GM19324 (cell line): ENCODE measurements at regions not wholly inside any gene's neighbourhood (a gene's known extent, or its start where the extent isn't known, plus 50 kb on each side); places are given as distances from the start of the nearest gene placed in this dataset.

Experiments used
- ATAC-seq: cut with Tn5 transposase; IDR thresholded peaks from one replicate; pipeline ENCODE4 v1.9.1; 2021; ENCODE audit warnings: mild to moderate bottlenecking, moderate library complexity; ENCODE audit not compliant: unreplicated experiment, low FRiP score

DNA sequence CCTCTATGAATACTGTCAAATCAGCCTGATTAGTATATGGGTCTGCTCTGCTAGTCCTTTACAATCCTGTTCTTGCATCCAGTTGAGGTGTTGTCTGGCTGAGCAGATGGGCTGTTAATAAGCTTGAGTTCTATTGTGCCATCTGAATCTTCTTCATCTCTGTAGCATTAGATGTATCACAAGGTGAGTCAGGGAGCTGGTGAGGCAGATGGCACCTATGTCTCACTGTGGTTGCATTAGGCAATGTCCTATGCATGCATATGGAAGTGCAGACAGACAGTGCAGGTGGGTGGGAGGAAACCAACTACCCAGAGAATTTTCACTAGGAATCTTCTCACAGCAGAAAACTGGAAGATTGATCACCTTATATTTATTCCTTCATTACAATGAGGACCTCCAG, 165.7 kb upstream of the STXBP6 start:
- ATAC-seq, result no peak

- no peak for ATAC-seq
Observed at GRCh38 chr14:25197885-25198284, 147.9 kb upstream of the STXBP6 start.

GRCh38 chr14:25180221-25180620, 130.3 kb upstream of the STXBP6 start:
- ATAC-seq, result no peak

- no peak for ATAC-seq
Observed at GRCh38 chr14:25178255-25178654, 128.3 kb upstream of the STXBP6 start.

- no peak for ATAC-seq
Observed at GRCh38 chr14:25150934-25151790, 101.2 kb upstream of the STXBP6 start.

- ATAC-seq, result no peak
Observed at GRCh38 chr14:25150401-25150800, 100.5 kb upstream of the STXBP6 start.

GRCh38 chr14:25140411-25140810, 90.5 kb upstream of the STXBP6 start:
- no peak for ATAC-seq

DNA sequence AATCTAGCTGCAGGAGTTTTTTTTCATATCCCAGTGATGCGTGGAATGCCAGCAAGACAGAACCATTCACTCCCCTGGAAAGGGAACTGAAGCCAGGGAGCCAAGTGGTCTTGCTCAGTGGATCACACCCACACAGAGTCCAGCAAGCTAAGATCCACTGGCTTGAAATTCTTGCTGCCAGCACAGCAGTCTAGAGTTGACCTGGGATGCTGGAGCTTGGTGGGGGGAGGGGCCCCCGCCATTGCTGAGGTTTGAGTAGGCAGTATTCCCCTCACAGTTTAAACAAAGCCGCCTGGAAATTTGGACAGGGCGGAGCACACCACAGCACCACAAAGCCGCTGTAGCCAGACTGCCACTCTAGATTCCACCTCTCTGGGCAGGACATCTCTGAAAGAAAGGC, 86.9 kb upstream of the STXBP6 start:
- no peak for ATAC-seq

GRCh38 chr14:25134184-25134583, 84.2 kb upstream of the STXBP6 start:
- ATAC-seq, result no peak

DNA sequence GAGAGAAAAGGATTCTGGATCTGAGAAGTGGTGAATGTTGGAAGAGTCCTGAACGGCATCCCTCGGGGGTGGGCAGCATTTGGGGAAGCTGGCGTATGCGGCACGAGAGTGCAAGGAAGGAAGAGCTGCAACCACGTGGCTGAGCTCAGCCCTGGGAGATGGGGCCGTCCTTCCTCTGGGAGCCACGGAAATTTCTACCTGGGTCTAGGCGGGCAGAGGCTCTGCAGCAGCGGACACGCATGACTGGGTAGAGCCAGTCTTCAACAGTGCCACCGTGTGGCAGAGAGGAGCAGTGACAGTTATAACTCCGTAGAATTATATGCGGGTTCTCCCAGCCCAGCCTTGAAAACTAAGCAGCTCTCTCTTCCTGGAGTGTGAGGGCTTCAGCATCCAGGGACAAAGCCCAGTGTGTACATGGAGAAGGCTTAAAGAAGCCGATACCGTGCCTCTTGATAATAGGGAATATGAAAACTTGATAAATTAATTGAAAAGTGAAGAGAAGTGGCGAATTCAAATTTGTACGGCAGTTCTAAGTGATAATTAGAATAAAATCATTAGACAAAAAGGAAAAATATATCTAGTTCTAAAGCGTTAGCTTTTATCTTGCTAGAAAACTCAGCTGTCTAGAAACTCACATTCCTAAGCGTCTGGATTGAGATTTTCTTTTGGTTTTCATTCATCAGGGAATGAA, 82.9 kb upstream of the STXBP6 start:
- ATAC-seq, result peak; percentile 74

GRCh38 chr14:25132094-25132493, 82.1 kb upstream of the STXBP6 start:
- ATAC-seq, result no peak

DNA sequence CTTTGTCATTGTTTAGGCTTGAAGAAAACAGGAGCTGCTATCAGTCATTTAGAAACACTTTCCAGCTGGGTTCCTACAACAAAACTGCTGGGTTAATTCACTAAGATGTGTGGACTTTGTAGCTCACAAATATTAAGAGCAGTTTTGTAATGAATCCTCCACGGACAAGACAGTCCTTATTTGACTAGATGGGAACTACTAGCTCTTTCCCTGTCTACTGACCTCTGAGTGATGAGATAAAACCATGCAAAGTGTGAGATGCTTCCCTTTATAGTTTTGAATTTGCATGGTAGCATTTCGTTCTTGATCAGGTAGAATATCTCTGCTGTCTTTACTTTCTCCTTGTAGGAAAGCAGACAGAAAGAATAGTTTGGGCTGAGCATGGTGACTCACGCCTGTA, 72.9 kb upstream of the STXBP6 start:
- peak; percentile 64 for ATAC-seq

GRCh38 chr14:25122211-25122610, 72.3 kb upstream of the STXBP6 start:
- ATAC-seq, result no peak

- ATAC-seq, result no peak
Observed at GRCh38 chr14:25121337-25122129, 71.6 kb upstream of the STXBP6 start.

DNA sequence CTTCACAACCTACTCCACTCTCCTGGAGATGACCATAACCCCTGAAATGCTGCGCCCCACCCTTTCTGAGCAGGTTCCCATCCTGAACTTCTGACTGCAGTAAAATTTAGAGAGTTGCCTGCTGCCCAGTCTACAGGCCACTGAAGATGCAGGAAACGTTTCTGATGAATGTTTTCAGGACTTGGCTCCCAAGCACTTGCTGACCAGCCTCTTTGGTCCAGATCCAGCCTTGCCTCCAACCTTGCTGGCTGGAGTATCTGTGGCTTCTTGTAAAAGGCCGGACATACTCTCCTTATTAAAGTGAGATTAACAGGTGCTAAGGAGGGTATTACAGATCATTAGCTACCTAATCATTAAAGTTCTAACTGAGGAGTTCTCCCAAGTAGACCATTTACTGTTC, 70.3 kb upstream of the STXBP6 start:
- no peak for ATAC-seq

DNA sequence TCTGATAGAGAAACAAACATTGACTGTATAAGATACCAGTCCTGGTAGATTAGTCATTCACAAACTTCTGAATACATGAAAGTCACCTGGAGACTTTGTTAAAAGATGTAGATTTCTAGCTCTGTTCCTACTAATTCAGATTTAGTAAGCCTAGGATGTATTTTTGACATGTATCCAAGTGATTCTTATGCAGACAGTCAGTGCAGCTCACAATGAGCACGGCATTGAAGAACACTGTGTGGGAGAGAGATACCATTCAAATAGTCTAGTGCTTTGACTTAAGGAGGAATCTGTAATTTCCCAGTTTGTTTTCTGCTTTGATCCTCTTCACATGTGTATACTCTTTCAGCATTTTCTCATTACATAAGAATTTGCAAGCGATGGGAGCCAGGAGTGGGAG, 68.7 kb upstream of the STXBP6 start:
- no peak for ATAC-seq

- no peak for ATAC-seq
Observed at GRCh38 chr14:25117342-25117741, 67.4 kb upstream of the STXBP6 start.

DNA sequence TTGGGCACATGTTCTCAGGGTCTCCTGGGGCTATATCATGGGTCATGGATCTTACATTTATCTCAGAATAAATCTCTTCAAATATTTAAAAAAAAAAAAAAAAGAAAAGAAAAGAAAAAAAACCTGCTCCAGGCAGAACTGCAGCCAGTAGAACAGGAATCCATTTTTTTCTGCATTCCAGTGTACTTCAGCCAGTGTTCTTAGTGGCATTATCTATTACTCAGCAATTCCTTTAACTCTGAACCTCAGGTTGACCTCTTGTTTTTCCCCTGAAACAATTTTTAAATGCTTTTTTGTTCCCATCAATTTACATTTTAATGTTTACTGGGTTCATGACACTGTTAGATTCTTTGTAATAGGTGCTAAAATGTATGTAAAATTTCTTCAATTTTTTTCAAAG, 66.7 kb upstream of the STXBP6 start:
- no peak for ATAC-seq

GRCh38 chr14:25113394-25113793, 63.4 kb upstream of the STXBP6 start:
- no peak for ATAC-seq

DNA sequence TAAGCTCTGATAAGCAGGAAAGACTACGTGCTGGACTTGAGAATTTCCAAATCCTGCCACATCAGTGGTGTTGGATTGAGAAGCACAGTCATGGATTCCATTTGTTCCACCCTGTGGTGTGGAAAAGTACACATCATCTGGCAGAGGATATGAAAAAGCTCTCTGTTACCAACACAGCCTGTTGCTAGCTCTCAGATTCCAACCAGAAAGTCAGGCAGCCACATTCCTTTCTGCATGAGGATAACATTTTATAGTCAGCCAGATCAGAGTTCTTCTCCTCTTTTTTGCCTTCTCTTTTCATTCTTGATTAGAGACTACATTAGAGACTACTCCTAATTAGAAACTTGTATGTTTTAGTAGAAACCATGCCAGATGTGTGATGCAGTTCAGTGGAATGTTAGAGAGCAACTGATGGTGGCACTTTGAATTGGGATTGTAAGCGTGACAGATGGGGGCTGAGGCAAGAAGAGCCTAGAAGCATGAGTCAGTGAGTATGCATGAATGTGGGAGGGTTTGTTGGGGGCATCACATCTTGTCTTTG, 61.2 kb upstream of the STXBP6 start:
- no peak for ATAC-seq

DNA sequence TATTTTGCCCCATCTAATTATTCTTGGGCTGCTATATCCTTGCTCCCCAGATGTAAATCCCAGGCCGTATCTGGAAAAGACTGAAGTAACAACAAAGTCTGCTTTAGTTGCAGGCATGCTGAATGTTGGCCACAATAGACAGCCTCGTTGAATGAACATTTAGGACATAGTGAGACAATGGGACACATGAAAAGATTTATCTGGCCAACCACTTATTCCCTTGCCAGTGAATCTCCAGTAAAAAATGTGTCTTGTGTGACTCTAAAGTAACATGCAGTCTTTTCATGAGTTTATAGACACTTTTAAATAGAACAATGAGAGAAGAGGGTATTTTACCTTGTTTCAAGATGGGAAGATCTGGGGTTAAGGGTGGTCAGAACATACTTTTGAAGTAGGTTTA, 60.2 kb upstream of the STXBP6 start:
- ATAC-seq, result no peak
